A549 (cell line): ENCODE measurements at regions not wholly inside any gene's neighbourhood (a gene's known extent, or its start where the extent isn't known, plus 50 kb on each side); places are given as distances from the start of the nearest gene placed in this dataset.

Experiments used
- ATAC-seq, 2 experiments: fragments of 200-7000 bp in 1 of 2; fragments of >200 bp in 1 of 2; cut with Nextera tagmentation in 1 of 2; cut with Tn5 transposase in 1 of 2; 3 replicates each; pipeline versions ENCODE4 v1.8.0 to v1.9.1; 2018 to 2020; ENCODE audit warnings: mild to moderate bottlenecking in 1 of 2, moderate library complexity in 1 of 2
- CTCF ChIA-PET: fragments of 300-600 bp; sonication (Branson Sonifier 250); formaldehyde crosslinking; extraction: SDS; loops from one replicate; lab custom pipeline; 2021; ENCODE audit warnings: antibody characterized with exemption, inconsistent platforms; lab: Yijun Ruan, JAX
- POLR2A ChIA-PET: fragments of 350-600 bp; formaldehyde crosslinking; extraction: SDS; loops from one replicate; lab custom pipeline; 2021; ENCODE audit warnings: antibody characterized with exemption, inconsistent platforms; lab: Yijun Ruan, JAX
- DNase-seq, 2 experiments: peaks; one replicate each; pipeline versions ENCODE4 v3.0.0 to v3.0.0-alpha.2; 2011 to 2016; ENCODE audit warnings: low read depth in 1 of 2, low spot score in 1 of 2
- FAIRE-seq: peaks from 2 replicates; lab custom pipeline; 2011; peaks lifted over from hg19 to GRCh38; lab: Jason Lieb, UNC
- H3K27ac ChIP-seq, 2 experiments: fragments of >200 bp; sonication (Bioruptor Twin); formaldehyde crosslinking; 3 replicates each; pipeline ENCODE4 v1.5.1; 2016 to 2017
- H3K4me1 ChIP-seq: fragments of >200 bp; sonication (Bioruptor Twin); formaldehyde crosslinking; 3 replicates; pipeline ENCODE4 v1.6.1; 2016
- H3K4me2 ChIP-seq: fragments of >200 bp; sonication (Bioruptor Twin); formaldehyde crosslinking; 3 replicates; pipeline ENCODE4 v1.6.1; 2016
- H3K4me3 ChIP-seq: fragments of >200 bp; sonication (Bioruptor Twin); formaldehyde crosslinking; 3 replicates; pipeline ENCODE4 v1.5.1; 2016
- H3K9me3 ChIP-seq: fragments of >200 bp; sonication (Bioruptor Twin); formaldehyde crosslinking; 3 replicates; pipeline ENCODE4 v1.6.1; 2016
- CBX2 ChIP-seq: fragments of 200-600 bp; sonication (generic); IDR thresholded peaks from 2 replicates; pipeline ENCODE4 v1.6.1; 2016; ENCODE audit warnings: low read depth, mild to moderate bottlenecking, borderline replicate concordance
- CEBPB ChIP-seq, 2 experiments: fragments of >200 bp in 1 of 2; sonication (Bioruptor Twin) in 1 of 2; formaldehyde crosslinking in 1 of 2; IDR thresholded peaks; 2 replicates each; pipeline ENCODE4 v1.6.1; 2012 to 2016
- EHMT2 ChIP-seq: fragments of 200-600 bp; sonication (generic); IDR thresholded peaks from 2 replicates; pipeline ENCODE4 v1.6.1; 2016; ENCODE audit warnings: antibody characterized with exemption, low read depth, mild to moderate bottlenecking, moderate library complexity
- FOSL2 ChIP-seq, 2 experiments: fragments of 450-650 bp in 1 of 2; fragments of >200 bp in 1 of 2; sonication (Bioruptor Twin) in 1 of 2; formaldehyde crosslinking; IDR thresholded peaks; 2 replicates each; pipeline versions ENCODE4 v1.5.0 to v1.6.1; 2016 to 2020; ENCODE audit warnings: mild to moderate bottlenecking in 1 of 2, moderate library complexity in 1 of 2
- HOXA7 ChIP-seq: fragments of 250-450 bp; sonication (Bioruptor Pico); IDR thresholded peaks from 2 replicates; pipeline ENCODE4 v1.5.0; 2020; ENCODE audit warnings: mild to moderate bottlenecking, moderate library complexity
- HOXB13 ChIP-seq: fragments of 250-450 bp; sonication (Bioruptor Pico); IDR thresholded peaks from 2 replicates; pipeline ENCODE4 v1.5.0; 2020; ENCODE audit warnings: low read depth, mild to moderate bottlenecking, moderate library complexity
- JUN ChIP-seq, 2 experiments: fragments of >200 bp; sonication (Bioruptor Twin); formaldehyde crosslinking; IDR thresholded peaks; 2 replicates in 1 of 2; 3 replicates in 1 of 2; pipeline ENCODE4 v1.6.1; 2016 to 2017
- NPAS2 ChIP-seq: fragments of 250-450 bp; sonication (Bioruptor Pico); IDR thresholded peaks from 2 replicates; pipeline ENCODE4 v1.8.0; 2022; ENCODE audit warnings: mild to moderate bottlenecking, moderate library complexity, borderline replicate concordance
- PHF8 ChIP-seq: fragments of 200-600 bp; sonication (generic); IDR thresholded peaks from 2 replicates; pipeline ENCODE4 v1.6.1; 2016; ENCODE audit warnings: low read depth, mild to moderate bottlenecking, antibody characterized with exemption, moderate library complexity, borderline replicate concordance
- RFX5 ChIP-seq: fragments of 450-650 bp; IDR thresholded peaks from 2 replicates; pipeline ENCODE4 v1.7.1; 2014; ENCODE audit warnings: antibody characterized with exemption, mild to moderate bottlenecking, moderate library complexity
- SREBF2 ChIP-seq: fragments of 450-650 bp; IDR thresholded peaks from 2 replicates; pipeline ENCODE4 v1.6.1; 2014; ENCODE audit warnings: mild to moderate bottlenecking, moderate library complexity
- ZFP36 ChIP-seq: fragments of 450-650 bp; IDR thresholded peaks from 2 replicates; pipeline ENCODE4 v1.6.1; 2014; ENCODE audit warnings: borderline replicate concordance; ENCODE audit not compliant: partially characterized antibody
- WGBS: methylation state at CpG from one replicate; pipeline ENCODE4 v1.1.6; 2017; ENCODE audit errors: missing lambda C conversion rate; 5-methylcytosine and 5-hydroxymethylcytosine counted together
- TF ChIP-seq, protein P1 (sequence below): fragments of 250-450 bp; sonication (Bioruptor Pico); IDR thresholded peaks from 2 replicates; pipeline ENCODE4 v1.5.0; 2021; ENCODE audit warnings: mild to moderate bottlenecking, moderate library complexity, borderline replicate concordance
- TF ChIP-seq, protein P2 (sequence below): fragments of 200-600 bp; sonication (generic); IDR thresholded peaks from 2 replicates; pipeline ENCODE4 v1.6.1; 2016; ENCODE audit warnings: antibody characterized with exemption, mild to moderate bottlenecking, moderate library complexity

DNA sequence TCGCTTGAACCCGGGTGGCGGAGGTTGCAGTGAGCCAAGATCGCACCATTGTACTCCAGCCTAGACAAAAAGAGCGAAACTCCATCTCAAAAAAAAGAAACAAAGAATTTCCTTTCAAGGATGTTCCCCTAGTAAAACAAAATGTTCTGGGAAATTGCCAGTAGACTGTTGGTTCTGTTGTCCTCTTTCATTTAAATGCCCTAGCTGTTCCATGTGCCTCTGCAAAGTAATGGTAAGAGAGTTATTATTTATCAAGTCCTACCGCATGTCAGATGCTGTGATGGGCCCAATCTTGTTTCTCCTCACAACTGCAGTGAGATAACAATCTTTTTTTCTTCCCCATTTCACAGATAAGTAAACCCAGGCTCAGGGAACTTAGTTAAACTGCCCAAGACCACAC is 254.3 kb upstream of the TPM1 start:
- CTCF ChIA-PET: interaction anchor here (1.1 to 3.3 kb wide), 4 partner anchors 46 to 260 kb away, joined by 3 to 10 read pairs (median 4); no protein-coding TSS in a partner anchor

GRCh38 chr15:62790546-62790945 is 252.0 kb upstream of the TPM1 start:
- ChIA-PET CTCF (interaction anchor here (0.9 to 5.0 kb wide), 4 partner anchors 8 to 303 kb away, joined by 4 to 49 read pairs (median 4); no protein-coding TSS in a partner anchor), POLR2A (no interaction called here)
- ATAC-seq (no peak), FAIRE-seq (peak; percentile 43), DNase-seq (no peak)
- no peak overlapping the region for H3K4me3 ChIP-seq
- 90% methylated on average over 4 of the region's 4 CpGs for WGBS
- TF ChIP-seq CEBPB (IDR thresholded peaks at IDR 0.05) (no peak), HOXB13 (CRISPR knock-in tag) (no peak), RFX5 (no peak), PHF8 (no peak), EHMT2 (no peak), HOXA7 (CRISPR knock-in tag) (no peak)
- TF ChIP-seq, protein P1, sequence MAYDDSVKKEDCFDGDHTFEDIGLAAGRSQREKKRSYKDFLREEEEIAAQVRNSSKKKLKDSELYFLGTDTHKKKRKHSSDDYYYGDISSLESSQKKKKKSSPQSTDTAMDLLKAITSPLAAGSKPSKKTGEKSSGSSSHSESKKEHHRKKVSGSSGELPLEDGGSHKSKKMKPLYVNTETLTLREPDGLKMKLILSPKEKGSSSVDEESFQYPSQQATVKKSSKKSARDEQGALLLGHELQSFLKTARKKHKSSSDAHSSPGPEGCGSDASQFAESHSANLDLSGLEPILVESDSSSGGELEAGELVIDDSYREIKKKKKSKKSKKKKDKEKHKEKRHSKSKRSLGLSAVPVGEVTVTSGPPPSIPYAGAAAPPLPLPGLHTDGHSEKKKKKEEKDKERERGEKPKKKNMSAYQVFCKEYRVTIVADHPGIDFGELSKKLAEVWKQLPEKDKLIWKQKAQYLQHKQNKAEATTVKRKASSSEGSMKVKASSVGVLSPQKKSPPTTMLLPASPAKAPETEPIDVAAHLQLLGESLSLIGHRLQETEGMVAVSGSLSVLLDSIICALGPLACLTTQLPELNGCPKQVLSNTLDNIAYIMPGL (CRISPR knock-in tag): no peak
- no peak overlapping the region for H3K4me2 ChIP-seq
- no peaks in the 10 kb centered on the region for H3K9me3 ChIP-seq
- H3K4me1 ChIP-seq: peaks cover 11% of the 10 kb centered on the region
- H3K27ac ChIP-seq: no peak overlapping the region

More for the DNA sequence above, 254.3 kb upstream of the TPM1 start:
- H3K9me3 ChIP-seq: no peaks in the 10 kb centered on the region
- FAIRE-seq: no peak
- POLR2A ChIA-PET: no interaction called here
- 77% methylated on average over 6 of the region's 6 CpGs for WGBS
- no peak overlapping the region for H3K4me3 ChIP-seq
- DNase-seq: no peak
- TF ChIP-seq ZFP36 (no peak), FOSL2 (IDR thresholded peaks at IDR 0.05) (no peak), FOSL2 (CRISPR knock-in tag; IDR thresholded peaks at IDR 0.05) (no peak), JUN (IDR thresholded peaks at IDR 0.05) (no peak), NPAS2 (CRISPR knock-in tag) (no peak), CBX2 (no peak)
- TF ChIP-seq, protein P2, sequence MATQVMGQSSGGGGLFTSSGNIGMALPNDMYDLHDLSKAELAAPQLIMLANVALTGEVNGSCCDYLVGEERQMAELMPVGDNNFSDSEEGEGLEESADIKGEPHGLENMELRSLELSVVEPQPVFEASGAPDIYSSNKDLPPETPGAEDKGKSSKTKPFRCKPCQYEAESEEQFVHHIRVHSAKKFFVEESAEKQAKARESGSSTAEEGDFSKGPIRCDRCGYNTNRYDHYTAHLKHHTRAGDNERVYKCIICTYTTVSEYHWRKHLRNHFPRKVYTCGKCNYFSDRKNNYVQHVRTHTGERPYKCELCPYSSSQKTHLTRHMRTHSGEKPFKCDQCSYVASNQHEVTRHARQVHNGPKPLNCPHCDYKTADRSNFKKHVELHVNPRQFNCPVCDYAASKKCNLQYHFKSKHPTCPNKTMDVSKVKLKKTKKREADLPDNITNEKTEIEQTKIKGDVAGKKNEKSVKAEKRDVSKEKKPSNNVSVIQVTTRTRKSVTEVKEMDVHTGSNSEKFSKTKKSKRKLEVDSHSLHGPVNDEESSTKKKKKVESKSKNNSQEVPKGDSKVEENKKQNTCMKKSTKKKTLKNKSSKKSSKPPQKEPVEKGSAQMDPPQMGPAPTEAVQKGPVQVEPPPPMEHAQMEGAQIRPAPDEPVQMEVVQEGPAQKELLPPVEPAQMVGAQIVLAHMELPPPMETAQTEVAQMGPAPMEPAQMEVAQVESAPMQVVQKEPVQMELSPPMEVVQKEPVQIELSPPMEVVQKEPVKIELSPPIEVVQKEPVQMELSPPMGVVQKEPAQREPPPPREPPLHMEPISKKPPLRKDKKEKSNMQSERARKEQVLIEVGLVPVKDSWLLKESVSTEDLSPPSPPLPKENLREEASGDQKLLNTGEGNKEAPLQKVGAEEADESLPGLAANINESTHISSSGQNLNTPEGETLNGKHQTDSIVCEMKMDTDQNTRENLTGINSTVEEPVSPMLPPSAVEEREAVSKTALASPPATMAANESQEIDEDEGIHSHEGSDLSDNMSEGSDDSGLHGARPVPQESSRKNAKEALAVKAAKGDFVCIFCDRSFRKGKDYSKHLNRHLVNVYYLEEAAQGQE: no peak
- H3K27ac ChIP-seq: no peak overlapping the region
- ATAC-seq: no peak
- no peak overlapping the region for H3K4me2 ChIP-seq
- H3K4me1 ChIP-seq: peaks cover 21% of the 10 kb centered on the region

DNA sequence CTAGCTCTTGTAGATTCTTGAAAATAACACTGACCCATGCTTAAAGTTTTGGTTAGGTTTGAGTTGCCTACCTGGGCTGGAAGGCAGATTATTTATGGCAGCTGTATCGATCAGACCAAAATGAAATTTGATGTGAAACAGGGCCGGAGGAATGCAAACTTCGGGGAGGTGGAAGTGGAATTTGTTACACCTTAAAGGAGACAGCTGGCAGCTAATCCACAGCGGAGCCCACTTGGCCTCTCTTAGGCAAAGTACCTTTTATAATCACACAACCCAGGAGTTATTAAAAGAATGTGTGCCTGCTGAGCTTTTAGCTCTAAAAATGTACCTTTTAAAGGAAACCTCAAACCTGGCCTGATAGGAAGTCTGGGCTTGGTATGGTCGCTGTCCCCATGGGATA is 250.9 kb upstream of the TPM1 start:
- WGBS: 94% methylated on average over 5 of the region's 5 CpGs
- TF ChIP-seq CBX2 (no peak), NPAS2 (CRISPR knock-in tag) (no peak), SREBF2 (no peak)
- TF ChIP-seq, all 56 proteins: peak for 0
- Histone ChIP-seq H3K4me2 (no peak overlapping the region), H3K9me3 (no peaks in the 10 kb centered on the region), H3K27ac (no peak overlapping the region), H3K4me3 (no peak overlapping the region), H3K4me1 (peaks cover 2% of the 10 kb centered on the region; the same call in 1 of the 3 replicates)
- CTCF ChIA-PET: interaction anchor here (0.7 to 5.0 kb wide), 8 partner anchors 9 to 525 kb away, joined by 3 to 49 read pairs (median 4); no protein-coding TSS in a partner anchor
- POLR2A ChIA-PET: interaction anchor here (0.6 to 1.2 kb wide), 2 partner anchors 251 to 256 kb away, joined by 3 read pairs; partner anchors contain the start of gene TPM1
- no peak for FAIRE-seq
- no peak for ATAC-seq
- no peak for DNase-seq
